SH-SY5Y (cell line): ENCODE measurements at regions not wholly inside any gene's neighbourhood (a gene's known extent, or its start where the extent isn't known, plus 50 kb on each side); places are given as distances from the start of the nearest gene placed in this dataset.
A peak's percentile ranks its signal among the peaks of the same experiment; 100 is the strongest.

Source experiments
- GATA2 ChIP-seq: IDR thresholded peaks from 2 replicates; pipeline ENCODE4 v1.6.1; 2011; ENCODE audit warnings: mild to moderate bottlenecking, low read depth, low read length
- GATA3 ChIP-seq: IDR thresholded peaks from 2 replicates; pipeline ENCODE4 v1.6.1; 2011; ENCODE audit warnings: low read depth, mild to moderate bottlenecking, low read length, moderate library complexity

DNA sequence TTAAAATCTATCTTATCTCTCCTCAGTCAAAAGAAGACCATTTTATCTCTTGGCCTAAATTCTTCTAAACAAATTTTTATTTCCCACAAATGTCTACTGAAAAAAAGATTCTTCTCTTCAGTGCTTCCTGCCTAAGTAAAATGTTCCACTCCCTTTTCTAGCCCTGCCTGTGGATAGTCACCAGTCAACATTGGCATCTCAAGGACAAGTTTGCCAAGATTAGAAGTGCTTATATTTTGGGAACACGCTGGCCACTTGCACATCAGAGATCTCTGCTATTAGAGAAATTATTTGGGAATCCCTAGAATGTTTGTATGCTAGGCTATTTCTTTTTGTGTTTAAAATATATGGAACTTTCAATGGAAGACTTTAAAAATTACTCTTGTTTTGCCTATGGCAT lies 758.2 kb upstream of the CDH7 start:
- TF ChIP-seq GATA3 (no peak), GATA2 (no peak)

DNA sequence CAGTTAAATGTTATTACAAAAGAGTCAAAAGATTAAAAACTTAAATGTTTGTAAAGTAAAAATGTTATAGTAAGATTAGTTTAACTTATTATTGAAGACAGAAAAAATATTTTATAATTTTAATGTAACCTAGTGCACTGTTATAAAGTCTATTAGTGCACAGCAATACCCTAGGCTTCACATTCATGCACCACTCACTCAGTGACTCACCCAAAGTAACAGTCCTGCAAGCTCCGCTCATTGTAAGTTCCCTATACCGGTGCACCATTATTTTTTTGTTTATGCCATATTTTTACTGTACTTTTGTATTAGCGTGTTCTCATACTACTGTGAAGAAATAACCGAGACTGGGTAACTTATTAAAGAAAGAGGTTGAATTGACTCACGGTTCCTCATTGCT lies 759.7 kb upstream of the CDH7 start:
- TF ChIP-seq GATA2 = no peak
- TF ChIP-seq GATA3 = no peak

DNA sequence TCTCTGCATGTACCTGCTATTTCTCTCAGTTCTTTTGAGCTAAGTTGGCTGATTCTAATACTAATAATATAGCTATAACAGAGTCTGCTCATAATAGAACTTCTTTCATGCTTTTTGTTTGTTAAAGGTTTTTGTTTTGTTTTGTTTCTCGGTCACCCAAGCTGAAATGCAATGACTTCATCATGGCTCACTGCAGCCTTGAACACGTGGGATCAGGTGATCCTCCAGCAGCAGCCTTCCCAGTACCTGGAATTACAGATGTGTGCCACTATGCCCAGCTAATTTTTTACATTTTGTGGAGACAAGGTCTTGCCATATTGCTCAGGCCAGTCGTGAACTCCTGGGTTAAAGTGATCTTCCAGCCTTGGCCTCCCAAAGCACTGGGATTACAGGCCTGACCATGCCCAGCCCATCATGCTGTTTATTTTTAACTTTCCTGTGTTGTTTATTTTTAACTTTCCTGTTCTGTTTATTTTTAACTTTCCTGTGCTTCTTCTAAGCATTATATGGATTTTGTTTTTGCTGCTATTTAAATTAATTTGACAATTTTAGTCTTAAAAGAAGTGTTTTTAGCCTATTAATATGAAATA lies 763.8 kb upstream of the CDH7 start:
- TF ChIP-seq GATA3 (no peak), GATA2 (no peak)

DNA sequence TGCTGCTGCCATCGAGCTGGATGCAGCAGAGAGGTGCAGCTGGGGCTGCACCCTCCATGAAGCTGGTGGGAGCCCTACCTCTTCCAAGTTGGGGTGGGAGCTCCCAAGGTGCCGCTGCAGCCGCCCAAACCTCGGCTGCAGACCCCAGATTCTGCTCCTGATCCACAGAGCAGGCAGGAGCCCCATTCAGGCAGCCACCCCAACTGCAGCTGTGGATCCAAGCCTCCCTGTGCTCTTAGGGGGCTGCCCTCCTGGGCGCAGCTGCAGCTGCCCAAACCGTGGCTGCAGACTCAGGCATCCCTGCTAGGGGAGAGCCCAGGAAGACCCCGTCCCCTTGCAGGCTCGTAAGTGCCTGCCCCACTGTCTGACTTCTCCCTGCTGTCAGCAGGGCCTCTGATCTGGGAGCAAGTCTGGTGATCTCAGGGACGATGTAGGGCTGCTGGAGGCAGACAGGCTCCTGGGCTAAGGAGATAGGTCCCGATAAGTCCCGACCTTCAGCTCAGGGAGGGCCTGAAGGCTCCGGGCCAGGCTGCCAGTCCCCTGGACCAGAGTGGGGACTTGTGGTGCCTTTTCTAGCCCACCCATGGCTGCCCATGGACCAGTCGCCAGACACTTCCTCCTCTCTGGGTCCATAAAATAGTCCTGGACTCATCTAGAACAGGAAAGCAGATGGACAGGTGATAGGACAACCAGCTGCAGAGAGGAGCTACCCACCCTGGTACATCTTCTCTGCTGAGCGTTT lies 767.1 kb upstream of the CDH7 start:
- TF ChIP-seq GATA3 = no peak

DNA sequence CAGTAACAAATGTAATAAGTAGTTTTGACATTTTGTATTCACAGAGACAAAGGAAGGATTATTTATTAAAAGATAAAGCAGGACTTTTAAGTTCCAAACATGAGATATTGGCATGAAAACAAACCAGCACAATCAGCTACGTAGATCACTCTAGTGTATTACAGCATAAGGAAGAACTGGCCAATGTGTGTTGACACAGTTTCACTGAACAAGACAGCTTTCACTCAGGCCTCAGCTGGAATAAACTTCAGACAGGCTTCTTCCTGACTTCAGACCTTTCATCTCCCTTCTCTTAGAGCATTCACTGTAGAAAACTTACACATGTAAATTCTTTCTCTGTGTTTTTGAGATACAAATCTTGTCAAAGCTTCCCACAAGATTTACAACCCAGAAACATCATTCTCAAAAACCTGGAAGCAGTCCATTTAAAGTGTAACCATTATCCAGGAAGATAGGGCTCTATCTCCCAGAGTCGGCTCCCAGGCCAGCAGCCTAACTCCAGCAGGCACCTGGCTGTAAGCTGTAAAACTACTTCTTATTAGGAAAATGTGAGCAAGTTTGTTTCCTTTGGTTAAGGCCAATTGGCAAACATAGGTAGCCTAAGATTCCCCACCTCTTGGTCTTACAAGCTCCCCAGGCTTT lies 768.3 kb upstream of the CDH7 start:
- TF ChIP-seq GATA2 (no peak), GATA3 (no peak)

DNA sequence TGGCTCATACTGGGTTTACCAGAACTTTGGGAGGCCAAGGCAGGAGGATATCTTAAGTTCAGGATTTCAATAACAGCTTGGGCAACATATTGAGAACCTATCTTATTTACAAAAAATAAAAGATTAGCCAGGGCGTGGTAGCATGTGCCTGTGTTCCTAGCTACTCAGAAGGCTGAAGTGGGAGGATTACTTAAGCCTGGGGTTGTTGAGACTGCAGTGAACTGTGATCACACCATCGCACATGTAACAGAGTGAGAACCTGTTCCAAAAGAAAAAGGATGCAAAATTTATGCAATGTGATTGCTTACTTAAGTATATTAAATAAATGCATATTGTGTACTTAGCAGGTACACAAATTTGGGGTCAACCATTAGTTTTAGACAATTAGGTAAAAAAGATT lies 768.9 kb upstream of the CDH7 start:
- TF ChIP-seq GATA2 (no peak), GATA3 (no peak)

DNA sequence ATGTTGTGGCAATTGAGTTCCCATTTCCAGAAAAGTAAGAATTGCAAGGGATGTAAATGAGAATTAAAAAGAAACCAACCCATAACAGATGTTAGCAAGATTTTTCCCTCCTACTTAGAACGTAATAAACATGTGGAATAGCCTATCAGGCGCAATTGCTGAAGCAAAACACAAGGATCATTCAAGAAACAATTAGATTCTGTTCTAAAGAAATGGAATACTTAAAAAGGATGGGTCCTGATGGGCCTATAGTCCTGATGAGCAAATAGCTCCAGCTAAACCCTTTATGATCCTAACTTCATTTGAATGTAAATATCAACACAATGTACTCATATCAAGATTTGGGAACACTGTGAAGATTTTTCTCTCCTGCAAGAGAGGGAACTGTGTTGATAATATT lies 771.0 kb upstream of the CDH7 start:
- TF ChIP-seq GATA3 (no peak), GATA2 (no peak)

DNA sequence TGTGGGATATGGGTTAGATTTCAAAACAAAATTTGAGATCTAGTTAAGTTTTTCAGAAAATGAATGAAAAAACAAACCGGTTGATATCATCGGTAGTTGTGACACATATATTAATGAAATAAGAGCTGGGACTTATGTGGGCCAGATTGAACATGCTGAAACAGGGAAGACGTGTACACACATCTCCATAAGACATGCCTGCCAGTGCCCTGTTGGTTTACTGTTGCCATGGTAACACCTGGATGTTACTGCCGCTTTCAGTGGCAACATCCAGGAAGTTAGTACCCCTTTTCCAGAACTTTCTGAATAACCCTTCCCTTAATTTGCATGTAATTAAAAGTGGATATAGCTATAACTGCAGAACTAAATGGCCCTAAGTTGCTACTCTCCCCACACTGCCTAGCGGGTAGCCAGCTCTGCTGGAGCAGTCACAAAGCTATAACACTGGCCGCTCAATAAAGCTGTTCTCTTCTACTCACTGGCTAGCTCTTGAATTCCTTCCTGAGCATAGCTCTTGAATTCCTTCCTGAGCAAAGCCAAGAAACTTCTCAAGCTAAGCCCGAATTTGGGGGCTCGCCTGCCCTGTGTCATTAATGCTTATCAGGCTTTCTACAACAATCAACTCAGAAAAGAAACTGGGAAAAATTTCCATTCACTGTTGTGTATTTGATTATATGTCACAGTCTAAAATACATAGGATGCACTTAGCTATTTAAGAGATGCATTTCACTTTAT lies 776.3 kb upstream of the CDH7 start:
- TF ChIP-seq GATA2 = no peak
- TF ChIP-seq GATA3 = no peak

DNA sequence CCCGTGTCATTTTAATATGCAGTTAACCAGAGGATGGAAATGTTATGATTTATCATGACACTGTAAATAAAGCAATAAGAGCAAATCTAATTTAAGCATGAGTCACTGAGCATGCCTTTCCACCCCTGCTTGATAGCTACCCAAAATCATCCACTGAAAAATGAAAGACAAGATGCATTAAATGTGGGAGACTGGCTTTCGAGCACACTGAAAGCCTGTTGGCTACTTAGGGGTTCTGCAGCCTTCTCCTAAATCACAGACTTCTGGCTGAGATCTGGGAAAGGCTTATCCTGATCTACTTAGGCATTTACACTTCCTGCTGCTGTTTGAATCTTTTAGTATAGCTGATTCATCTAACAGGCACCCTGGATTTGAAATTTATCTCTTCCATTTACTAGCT lies 778.3 kb upstream of the CDH7 start:
- TF ChIP-seq GATA2 (peak; percentile 21; the same call in 1 of the 2 replicates), GATA3 (no peak)

DNA sequence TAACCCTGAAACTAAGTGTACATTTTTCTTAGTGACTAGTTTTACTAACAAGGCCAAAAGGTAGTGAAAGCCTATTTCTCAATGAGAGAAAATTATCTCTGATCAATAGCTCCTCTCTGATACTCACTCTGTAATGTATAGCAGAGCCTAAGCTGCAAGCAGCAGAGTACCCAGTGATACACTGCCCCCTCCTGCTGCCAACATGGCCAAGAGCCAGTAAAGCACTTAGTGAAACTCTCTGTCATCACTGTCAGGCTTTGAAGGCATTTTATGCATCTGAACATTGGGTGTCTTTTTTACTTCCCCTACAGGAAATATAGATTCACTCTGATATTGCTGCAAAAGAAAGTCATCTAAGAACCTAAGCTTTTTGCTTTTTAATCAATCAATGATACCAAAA lies 784.1 kb upstream of the CDH7 start:
- TF ChIP-seq GATA3 (no peak), GATA2 (peak; percentile 72)

DNA sequence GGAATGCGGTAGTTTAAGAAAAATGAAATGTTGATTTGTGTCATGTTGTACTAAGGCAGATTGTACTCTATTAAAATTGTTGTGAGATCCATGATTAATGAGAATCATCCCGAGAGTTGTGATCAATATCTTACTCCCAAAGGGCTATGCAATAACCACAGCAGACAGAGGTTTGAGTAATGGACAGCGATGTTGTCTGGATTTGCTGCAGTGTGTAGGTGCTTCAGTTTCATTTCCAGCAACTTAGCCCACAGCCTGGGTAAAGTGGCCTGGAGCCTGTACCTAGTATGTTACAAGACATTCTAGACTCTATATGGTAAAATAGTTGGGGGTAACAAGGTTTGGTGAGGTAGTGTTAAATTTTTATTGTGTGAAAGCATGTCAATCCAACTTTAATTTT lies 794.3 kb upstream of the CDH7 start:
- TF ChIP-seq GATA2 (no peak), GATA3 (no peak)

DNA sequence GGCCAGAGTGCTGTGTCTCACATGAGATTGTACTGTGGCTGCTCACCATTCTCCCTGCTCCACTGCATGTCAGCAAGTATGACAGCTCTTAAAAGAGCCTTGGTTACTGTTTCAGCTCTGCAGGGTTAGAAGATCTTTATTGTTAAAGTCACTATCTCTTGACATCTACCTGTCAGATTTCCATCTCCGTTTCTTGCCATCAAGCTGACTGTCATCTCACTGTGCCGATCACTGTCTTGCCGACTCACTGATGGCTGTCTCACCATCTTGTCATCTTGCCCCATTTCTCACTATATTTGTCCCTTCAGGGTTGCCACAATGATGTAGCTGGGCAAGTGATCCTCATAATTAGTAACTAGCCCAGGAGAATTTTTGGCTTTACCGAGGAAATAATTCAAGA lies 800.9 kb upstream of the CDH7 start:
- TF ChIP-seq GATA3 (no peak), GATA2 (no peak)

DNA sequence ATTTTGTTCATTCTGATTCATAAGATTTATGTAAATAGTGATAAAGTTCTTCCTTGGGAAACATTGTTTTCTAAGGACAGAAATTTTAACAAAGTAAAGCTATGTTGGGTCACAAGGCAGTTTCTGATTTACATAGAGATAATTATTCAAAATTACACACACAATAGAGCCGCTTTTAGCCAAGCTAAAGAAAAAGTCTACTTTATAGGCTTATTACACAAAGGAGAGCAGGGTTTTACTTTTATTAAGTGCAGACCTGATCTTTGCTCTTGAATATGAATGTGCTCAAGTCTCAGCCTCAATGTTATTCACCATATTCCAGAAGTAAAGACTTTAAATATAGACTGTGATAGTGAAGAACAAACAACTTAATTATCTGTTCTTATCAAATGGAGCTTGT lies 787.8 kb upstream of the LINC00305 start:
- TF ChIP-seq GATA2 (no peak), GATA3 (no peak)

DNA sequence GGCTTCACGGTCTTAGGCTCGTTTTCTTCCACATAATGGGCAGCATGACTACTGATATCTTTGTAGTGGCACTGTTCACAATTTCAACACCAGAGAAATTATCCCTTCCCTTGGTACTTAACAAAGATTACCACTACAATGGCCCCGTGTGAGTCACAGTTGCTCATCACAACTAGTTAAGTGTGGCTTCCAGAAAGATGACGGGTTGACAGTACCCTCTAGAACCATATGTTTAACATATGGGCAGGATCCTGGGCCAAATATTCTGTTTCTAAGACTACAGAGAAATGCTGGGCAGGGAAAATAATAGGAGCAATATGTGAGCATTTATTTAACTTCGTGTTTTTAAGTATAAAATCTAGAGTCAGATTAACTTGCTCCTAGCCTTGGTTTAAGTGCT lies 780.1 kb upstream of the LINC00305 start:
- TF ChIP-seq GATA2 (no peak), GATA3 (no peak)
